K562 (cell line): ENCODE measurements at regions not wholly inside any gene's neighbourhood (a gene's known extent, or its start where the extent isn't known, plus 50 kb on each side); places are given as distances from the start of the nearest gene placed in this dataset.

ENCODE experiments used
- CHD1 ChIP-seq: fragments of 200-600 bp; sonication (generic); IDR thresholded peaks from one replicate; pipeline ENCODE4 v1.6.1; 2012; ENCODE audit warnings: mild to moderate bottlenecking, moderate library complexity, low read length, inconsistent platforms
- CSDE1 ChIP-seq, 2 experiments: fragments of 450-650 bp; IDR thresholded peaks; 2 replicates each; pipeline ENCODE4 v1.6.1; 2016; ENCODE audit warnings: mild to moderate bottlenecking in 1 of 2
- JUND ChIP-seq, 2 experiments: IDR thresholded peaks; 2 replicates in 1 of 2; 3 replicates in 1 of 2; pipeline ENCODE4 v1.6.1; 2011; ENCODE audit warnings: borderline replicate concordance in 2 of 2, low read depth in 2 of 2, low read length in 2 of 2, improper control_type of control experiment in 1 of 2, missing biosample characterization in 1 of 2, missing genetic modification characterization in 1 of 2, missing genetic modification reagents in 1 of 2
- MYC ChIP-seq, 2 experiments: fragments of 250-450 bp in 1 of 2; sonication (Bioruptor Pico) in 1 of 2; IDR thresholded peaks; 2 replicates each; pipeline versions ENCODE4 v1.5.1 to v1.6.1; 2012 to 2021; ENCODE audit warnings: low read depth in 2 of 2, borderline replicate concordance in 1 of 2, improper control_type of control experiment in 1 of 2, low read length in 1 of 2, mild to moderate bottlenecking in 1 of 2, moderate library complexity in 1 of 2
- NFYB ChIP-seq: IDR thresholded peaks from 2 replicates; pipeline ENCODE4 v1.6.1; 2011; ENCODE audit warnings: mild to moderate bottlenecking, moderate library complexity; ENCODE audit not compliant: insufficient read length; ENCODE audit errors: extremely low read depth
- NR1H2 ChIP-seq: sonication (generic); formaldehyde crosslinking; IDR thresholded peaks from 2 replicates; pipeline ENCODE4 v1.4.0; 2020; ENCODE audit warnings: mild to moderate bottlenecking, missing genetic modification reagents
- POLR2AphosphoS5 ChIP-seq: IDR thresholded peaks from 2 replicates; pipeline ENCODE4 v1.6.1; 2011; ENCODE audit warnings: mild to moderate bottlenecking, low read depth, low read length, moderate library complexity; ENCODE audit not compliant: control insufficient read depth, insufficient read depth
- POLR3A ChIP-seq: IDR thresholded peaks from 2 replicates; pipeline ENCODE4 v1.6.1; 2011; ENCODE audit warnings: borderline replicate concordance, mild to moderate bottlenecking, moderate library complexity; ENCODE audit not compliant: insufficient read length, insufficient read depth; ENCODE audit errors: extremely low read depth
- SIN3A ChIP-seq, 2 experiments: fragments of 150-350 bp in 1 of 2; IDR thresholded peaks; 2 replicates each; pipeline ENCODE4 v1.6.1; 2011 to 2016; ENCODE audit warnings: borderline replicate concordance in 2 of 2, low read depth in 2 of 2, low read length in 2 of 2, mild to moderate bottlenecking in 2 of 2, moderate library complexity in 2 of 2; ENCODE audit not compliant: control insufficient read depth in 1 of 2
- TCF7 ChIP-seq: sonication (generic); IDR thresholded peaks from 2 replicates; pipeline ENCODE4 v1.6.1; 2016; ENCODE audit warnings: antibody characterized with exemption, borderline replicate concordance
- YY1 ChIP-seq, 3 experiments: IDR thresholded peaks; 2 replicates each; pipeline ENCODE4 v1.6.1; 2011; ENCODE audit warnings: low read length in 2 of 3, mild to moderate bottlenecking in 2 of 3, moderate library complexity in 2 of 3, borderline replicate concordance in 1 of 3, control low read depth in 1 of 3, low read depth in 1 of 3; ENCODE audit not compliant: insufficient read depth in 3 of 3, insufficient replicate concordance in 2 of 3, control insufficient read depth in 1 of 3, insufficient read length in 1 of 3; ENCODE audit errors: extremely low read depth in 1 of 3
- TF ChIP-seq, protein P1 (sequence below), 3 experiments: IDR thresholded peaks in 2 of 3; conservative IDR thresholded peaks in 1 of 3; 2 replicates each; pipeline ENCODE4 v1.5.1; 2011 to 2012; ENCODE audit warnings: low read length in 3 of 3, mild to moderate bottlenecking in 3 of 3, control low read depth in 2 of 3, improper control_type of control experiment in 1 of 3, inconsistent platforms in 1 of 3, low read depth in 1 of 3, mixed read lengths in 1 of 3, moderate library complexity in 1 of 3; ENCODE audit not compliant: insufficient read depth in 2 of 3
- TF ChIP-seq, protein P2 (sequence below), 2 experiments: fragments of 450-650 bp; conservative IDR thresholded peaks; 2 replicates each; pipeline ENCODE4 v1.6.1; 2017; ENCODE audit warnings: mild to moderate bottlenecking in 2 of 2, moderate library complexity in 2 of 2
- TF ChIP-seq, protein P3 (sequence below): sonication (generic); formaldehyde crosslinking; IDR thresholded peaks from 2 replicates; pipeline ENCODE4 v1.8.1; 2023; ENCODE audit warnings: mild to moderate bottlenecking, missing genetic modification reagents

DNA sequence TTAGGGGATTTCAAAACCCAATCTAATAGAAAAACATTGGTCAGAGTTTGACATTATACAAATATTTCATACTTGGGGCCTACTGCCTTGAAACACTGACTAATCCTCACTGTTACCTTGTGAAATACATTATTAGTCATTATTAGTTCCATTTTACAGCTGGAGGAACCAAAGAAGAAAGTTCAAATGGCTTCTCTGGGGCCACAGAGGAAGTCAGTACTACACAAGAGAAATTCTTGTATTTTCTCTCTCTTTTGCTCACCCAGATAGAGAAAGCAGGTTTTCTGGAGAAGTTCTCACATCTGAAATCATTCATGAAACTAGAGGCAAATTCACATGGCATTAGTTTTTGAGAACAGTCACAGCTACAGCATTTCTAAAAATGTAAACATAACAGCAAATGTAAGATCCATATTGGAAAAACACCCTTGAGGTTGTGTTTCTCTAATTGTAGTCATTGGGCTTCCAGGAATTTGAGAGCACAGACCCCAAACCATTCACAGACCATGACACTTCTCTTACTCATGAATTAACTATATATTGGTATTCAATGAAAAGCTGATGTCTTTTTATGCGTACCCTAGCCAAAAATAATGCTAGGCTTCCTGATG, 83.0 kb downstream of the LLPH start:
- TF ChIP-seq YY1 (IDR thresholded peaks at IDR 0.05; ENCODE audit: borderline replicate concordance in 1 of 3, control insufficient read depth in 1 of 3, extremely low read depth in 1 of 3, insufficient read depth in 3 of 3, insufficient read length in 1 of 3, insufficient replicate concordance in 2 of 3, low read depth in 1 of 3, low read length in 2 of 3) (peak in 1 of 3 experiments; percentile 22), JUND (IDR thresholded peaks at IDR 0.05; ENCODE audit: borderline replicate concordance, low read depth, low read length) (no peak), JUND (tag; IDR thresholded peaks at IDR 0.05; ENCODE audit: borderline replicate concordance, low read depth, low read length) (no peak), POLR2AphosphoS5 (no peak), SIN3A (IDR thresholded peaks at IDR 0.05; ENCODE audit: borderline replicate concordance in 2 of 2, control insufficient read depth in 1 of 2, low read depth in 2 of 2, low read length in 2 of 2) (no peak), NFYB (no peak), POLR3A (no peak), TCF7 (no peak), CHD1 (no peak), CSDE1 (IDR thresholded peaks at IDR 0.05) (no peak), MYC (IDR thresholded peaks at IDR 0.05; ENCODE audit: low read depth, low read length) (no peak), MYC (CRISPR knock-in tag; IDR thresholded peaks at IDR 0.05; ENCODE audit: borderline replicate concordance, low read depth) (no peak), NR1H2 (CRISPR knock-in tag) (no peak)
- TF ChIP-seq, protein P1, sequence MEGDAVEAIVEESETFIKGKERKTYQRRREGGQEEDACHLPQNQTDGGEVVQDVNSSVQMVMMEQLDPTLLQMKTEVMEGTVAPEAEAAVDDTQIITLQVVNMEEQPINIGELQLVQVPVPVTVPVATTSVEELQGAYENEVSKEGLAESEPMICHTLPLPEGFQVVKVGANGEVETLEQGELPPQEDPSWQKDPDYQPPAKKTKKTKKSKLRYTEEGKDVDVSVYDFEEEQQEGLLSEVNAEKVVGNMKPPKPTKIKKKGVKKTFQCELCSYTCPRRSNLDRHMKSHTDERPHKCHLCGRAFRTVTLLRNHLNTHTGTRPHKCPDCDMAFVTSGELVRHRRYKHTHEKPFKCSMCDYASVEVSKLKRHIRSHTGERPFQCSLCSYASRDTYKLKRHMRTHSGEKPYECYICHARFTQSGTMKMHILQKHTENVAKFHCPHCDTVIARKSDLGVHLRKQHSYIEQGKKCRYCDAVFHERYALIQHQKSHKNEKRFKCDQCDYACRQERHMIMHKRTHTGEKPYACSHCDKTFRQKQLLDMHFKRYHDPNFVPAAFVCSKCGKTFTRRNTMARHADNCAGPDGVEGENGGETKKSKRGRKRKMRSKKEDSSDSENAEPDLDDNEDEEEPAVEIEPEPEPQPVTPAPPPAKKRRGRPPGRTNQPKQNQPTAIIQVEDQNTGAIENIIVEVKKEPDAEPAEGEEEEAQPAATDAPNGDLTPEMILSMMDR (IDR thresholded peaks at IDR 0.05 in 2 of 3, conservative IDR thresholded peaks at IDR 0.05 in 1 of 3; ENCODE audit: insufficient read depth in 2 of 3, low read depth in 1 of 3, low read length in 3 of 3): no peak
- TF ChIP-seq, protein P2, sequence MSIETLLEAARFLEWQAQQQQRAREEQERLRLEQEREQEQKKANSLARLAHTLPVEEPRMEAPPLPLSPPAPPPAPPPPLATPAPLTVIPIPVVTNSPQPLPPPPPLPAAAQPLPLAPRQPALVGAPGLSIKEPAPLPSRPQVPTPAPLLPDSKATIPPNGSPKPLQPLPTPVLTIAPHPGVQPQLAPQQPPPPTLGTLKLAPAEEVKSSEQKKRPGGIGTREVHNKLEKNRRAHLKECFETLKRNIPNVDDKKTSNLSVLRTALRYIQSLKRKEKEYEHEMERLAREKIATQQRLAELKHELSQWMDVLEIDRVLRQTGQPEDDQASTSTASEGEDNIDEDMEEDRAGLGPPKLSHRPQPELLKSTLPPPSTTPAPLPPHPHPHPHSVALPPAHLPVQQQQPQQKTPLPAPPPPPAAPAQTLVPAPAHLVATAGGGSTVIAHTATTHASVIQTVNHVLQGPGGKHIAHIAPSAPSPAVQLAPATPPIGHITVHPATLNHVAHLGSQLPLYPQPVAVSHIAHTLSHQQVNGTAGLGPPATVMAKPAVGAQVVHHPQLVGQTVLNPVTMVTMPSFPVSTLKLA (conservative IDR thresholded peaks at IDR 0.05): no peak
- TF ChIP-seq, protein P3, sequence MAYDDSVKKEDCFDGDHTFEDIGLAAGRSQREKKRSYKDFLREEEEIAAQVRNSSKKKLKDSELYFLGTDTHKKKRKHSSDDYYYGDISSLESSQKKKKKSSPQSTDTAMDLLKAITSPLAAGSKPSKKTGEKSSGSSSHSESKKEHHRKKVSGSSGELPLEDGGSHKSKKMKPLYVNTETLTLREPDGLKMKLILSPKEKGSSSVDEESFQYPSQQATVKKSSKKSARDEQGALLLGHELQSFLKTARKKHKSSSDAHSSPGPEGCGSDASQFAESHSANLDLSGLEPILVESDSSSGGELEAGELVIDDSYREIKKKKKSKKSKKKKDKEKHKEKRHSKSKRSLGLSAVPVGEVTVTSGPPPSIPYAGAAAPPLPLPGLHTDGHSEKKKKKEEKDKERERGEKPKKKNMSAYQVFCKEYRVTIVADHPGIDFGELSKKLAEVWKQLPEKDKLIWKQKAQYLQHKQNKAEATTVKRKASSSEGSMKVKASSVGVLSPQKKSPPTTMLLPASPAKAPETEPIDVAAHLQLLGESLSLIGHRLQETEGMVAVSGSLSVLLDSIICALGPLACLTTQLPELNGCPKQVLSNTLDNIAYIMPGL: no peak
